Activated CD8-positive, alpha-beta T cell treated with anti-CD3 and anti-CD28 coated beads, Interleukin-2, amount 10 ng/mL, durations not matched to agents 7 days and 5 days (primary cell): ENCODE measurements at regions not wholly inside any gene's neighbourhood (a gene's known extent, or its start where the extent isn't known, plus 50 kb on each side); places are given as distances from the start of the nearest gene placed in this dataset.
"Not testable (repeated sequence)": the region's sequence is repeated elsewhere in the genome, so short reads cannot be mapped to it uniquely, and the experiment has no call there.

Experiments
- ATAC-seq: fragments of 150-1000 bp; cut with Tn5 transposase; one replicate; pipeline ENCODE4 v1.10.0; 2021; ENCODE audit warnings: moderate library complexity
- CTCF ChIA-PET: fragments of 350-600 bp; sonication (Branson Sonifier 250); formaldehyde crosslinking; loops from one replicate; lab custom pipeline; 2021; ENCODE audit warnings: antibody characterized with exemption; lab: Charles Lee
- POLR2A ChIA-PET: fragments of 350-600 bp; sonication (Branson Sonifier 250); formaldehyde crosslinking; loops from one replicate; lab custom pipeline; 2021; ENCODE audit warnings: antibody characterized with exemption; lab: Charles Lee
- DNase-seq: peaks from one replicate; pipeline ENCODE4 v3.0.0-alpha.2; 2020
- H3K27ac Mint-ChIP-seq: one replicate; pipeline ENCODE4 v1.8.0; 2021; ENCODE audit warnings: mild to moderate bottlenecking, mixed read lengths
- H3K27me3 Mint-ChIP-seq: one replicate; pipeline ENCODE4 v1.8.0; 2021; ENCODE audit warnings: low read depth, mixed read lengths
- H3K36me3 Mint-ChIP-seq: one replicate; pipeline ENCODE4 v1.8.0; 2021; ENCODE audit warnings: low read depth, mixed read lengths
- H3K4me1 Mint-ChIP-seq: one replicate; pipeline ENCODE4 v1.8.0; 2021; ENCODE audit warnings: low read depth, mixed read lengths
- H3K4me3 Mint-ChIP-seq: one replicate; pipeline ENCODE4 v1.8.0; 2021; ENCODE audit warnings: mild to moderate bottlenecking, mixed read lengths
- H3K9me3 Mint-ChIP-seq: one replicate; pipeline ENCODE4 v1.8.0; 2022; ENCODE audit warnings: mixed read lengths; ENCODE audit not compliant: insufficient read depth

- Mint-ChIP-seq H3K9me3 (no peaks in the 10 kb centered on the region), H3K27ac (no peak overlapping the region), H3K36me3 (no peaks in the 10 kb centered on the region), H3K27me3 (peaks cover 8% of the 10 kb centered on the region), H3K4me1 (no peaks in the 10 kb centered on the region), H3K4me3 (no peak overlapping the region)
- no peak for DNase-seq
- ChIA-PET CTCF (no interaction called here), POLR2A (no interaction called here)
- ATAC-seq: no peak
Observed at GRCh38 chr21:34276711-34277425, 86.9 kb upstream of the KCNE2 start.

- no peak for ATAC-seq
- CTCF ChIA-PET: interaction anchor here (0.9 kb wide), 1 partner anchor 9 kb away, joined by 3 read pairs; no protein-coding TSS in a partner anchor
Observed at GRCh38 chr21:34278451-34278850, 85.4 kb upstream of the KCNE2 start.

GRCh38 chr21:34279285-34279684, 84.5 kb upstream of the KCNE2 start:
- CTCF ChIA-PET: no interaction called here
- Mint-ChIP-seq H3K4me1 (no peaks in the 10 kb centered on the region), H3K9me3 (no peaks in the 10 kb centered on the region), H3K36me3 (no peaks in the 10 kb centered on the region), H3K27me3 (no peaks in the 10 kb centered on the region), H3K4me3 (no peak overlapping the region), H3K27ac (no peak overlapping the region)
- DNase-seq (no peak), ATAC-seq (no peak)
- POLR2A ChIA-PET: no interaction called here

More at GRCh38 chr21:34278451-34278850, 85.4 kb upstream of the KCNE2 start:
- no peaks in the 10 kb centered on the region for H3K9me3 Mint-ChIP-seq
- H3K27ac Mint-ChIP-seq: no peak overlapping the region
- H3K27me3 Mint-ChIP-seq: peaks cover 6% of the 10 kb centered on the region
- no peaks in the 10 kb centered on the region for H3K36me3 Mint-ChIP-seq
- POLR2A ChIA-PET: no interaction called here
- no peak overlapping the region for H3K4me3 Mint-ChIP-seq
- DNase-seq: no peak
- H3K4me1 Mint-ChIP-seq: no peaks in the 10 kb centered on the region

- no peaks in the 10 kb centered on the region for H3K9me3 Mint-ChIP-seq
- no peaks in the 10 kb centered on the region for H3K27me3 Mint-ChIP-seq
- H3K27ac Mint-ChIP-seq: no peak overlapping the region
- ATAC-seq (no peak), DNase-seq (no peak)
- ChIA-PET POLR2A (no interaction called here), CTCF (no interaction called here)
- H3K4me3 Mint-ChIP-seq: no peak overlapping the region
- H3K4me1 Mint-ChIP-seq: no peaks in the 10 kb centered on the region
- no peaks in the 10 kb centered on the region for H3K36me3 Mint-ChIP-seq
Observed at GRCh38 chr21:34279883-34280282, 83.9 kb upstream of the KCNE2 start.

GRCh38 chr21:34280389-34280795, 83.4 kb upstream of the KCNE2 start:
- Mint-ChIP-seq H3K4me1 (no peaks in the 10 kb centered on the region), H3K4me3 (no peak overlapping the region), H3K9me3 (no peaks in the 10 kb centered on the region), H3K27ac (no peak overlapping the region), H3K27me3 (no peaks in the 10 kb centered on the region), H3K36me3 (no peaks in the 10 kb centered on the region)
- ATAC-seq: no peak
- DNase-seq: no peak
- ChIA-PET CTCF (no interaction called here), POLR2A (no interaction called here)

GRCh38 chr21:34280959-34281358, 82.8 kb upstream of the KCNE2 start:
- H3K27ac Mint-ChIP-seq: no peak overlapping the region
- ATAC-seq: no peak

GRCh38 chr21:34282223-34282622, 81.6 kb upstream of the KCNE2 start:
- ChIA-PET POLR2A (no interaction called here), CTCF (interaction anchor here (1.5 kb wide), 1 partner anchor 358 kb away, joined by 3 read pairs; no protein-coding TSS in a partner anchor)
- Mint-ChIP-seq H3K36me3 (no peaks in the 10 kb centered on the region), H3K27me3 (no peaks in the 10 kb centered on the region), H3K27ac (no peak overlapping the region), H3K4me1 (no peaks in the 10 kb centered on the region), H3K9me3 (peaks cover 3% of the 10 kb centered on the region), H3K4me3 (no peak overlapping the region)
- no peak for DNase-seq
- ATAC-seq: no peak

More at GRCh38 chr21:34280959-34281358, 82.8 kb upstream of the KCNE2 start:
- Mint-ChIP-seq H3K4me3 (no peak overlapping the region), H3K36me3 (no peaks in the 10 kb centered on the region), H3K4me1 (no peaks in the 10 kb centered on the region), H3K9me3 (no peaks in the 10 kb centered on the region), H3K27me3 (no peaks in the 10 kb centered on the region)
- ChIA-PET CTCF (no interaction called here), POLR2A (interaction anchor here (0.8 kb wide), 1 partner anchor 45 kb away, joined by 3 read pairs; no protein-coding TSS in a partner anchor)
- no peak for DNase-seq

- H3K36me3 Mint-ChIP-seq: no peaks in the 10 kb centered on the region
- DNase-seq (no peak), ATAC-seq (no peak)
- POLR2A ChIA-PET: no interaction called here
- H3K9me3 Mint-ChIP-seq: peaks cover 19% of the 10 kb centered on the region
- CTCF ChIA-PET: no interaction called here
- H3K27ac Mint-ChIP-seq: no peak overlapping the region
- H3K4me1 Mint-ChIP-seq: no peaks in the 10 kb centered on the region
- no peaks in the 10 kb centered on the region for H3K27me3 Mint-ChIP-seq
- H3K4me3 Mint-ChIP-seq: no peak overlapping the region
Observed at GRCh38 chr21:34284666-34285065, 79.1 kb upstream of the KCNE2 start.

GRCh38 chr21:34288042-34288441, 75.8 kb upstream of the KCNE2 start:
- POLR2A ChIA-PET, DNase-seq, H3K4me3 Mint-ChIP-seq, H3K36me3 Mint-ChIP-seq, ATAC-seq, H3K27me3 Mint-ChIP-seq, H3K4me1 Mint-ChIP-seq, H3K27ac Mint-ChIP-seq, CTCF ChIA-PET: not testable (repeated sequence)
- H3K9me3 Mint-ChIP-seq: peaks cover 19% of the 10 kb centered on the region

- Mint-ChIP-seq H3K4me3 (no peak overlapping the region), H3K27me3 (no peaks in the 10 kb centered on the region), H3K9me3 (peaks cover 19% of the 10 kb centered on the region), H3K4me1 (peaks cover 2% of the 10 kb centered on the region), H3K27ac (no peak overlapping the region), H3K36me3 (no peaks in the 10 kb centered on the region)
- DNase-seq (no peak), ATAC-seq (no peak)
- ChIA-PET CTCF (interaction anchor here (2.0 kb wide), 1 partner anchor 366 kb away, joined by 6 read pairs; no protein-coding TSS in a partner anchor), POLR2A (no interaction called here)
Observed at GRCh38 chr21:34289856-34290255, 74.0 kb upstream of the KCNE2 start.

- ChIA-PET CTCF (no interaction called here), POLR2A (no interaction called here)
- DNase-seq (no peak), ATAC-seq (no peak)
- Mint-ChIP-seq H3K4me1 (no peaks in the 10 kb centered on the region), H3K27ac (no peak overlapping the region), H3K9me3 (no peaks in the 10 kb centered on the region), H3K4me3 (no peak overlapping the region), H3K27me3 (peaks cover 8% of the 10 kb centered on the region), H3K36me3 (no peaks in the 10 kb centered on the region)
Observed at GRCh38 chr21:34296878-34297277, 66.9 kb upstream of the KCNE2 start.

- Mint-ChIP-seq H3K27me3 (peaks cover 8% of the 10 kb centered on the region), H3K36me3 (no peaks in the 10 kb centered on the region), H3K9me3 (no peaks in the 10 kb centered on the region), H3K4me1 (no peaks in the 10 kb centered on the region), H3K27ac (no peak overlapping the region), H3K4me3 (no peak overlapping the region)
- DNase-seq: no peak
- POLR2A ChIA-PET: no interaction called here
- ATAC-seq: no peak
- CTCF ChIA-PET: no interaction called here
Observed at GRCh38 chr21:34298534-34299167, 65.2 kb upstream of the KCNE2 start.
